WTC11 (cell line): ENCODE measurements at regions not wholly inside any gene's neighbourhood (a gene's known extent, or its start where the extent isn't known, plus 50 kb on each side); places are given as distances from the start of the nearest gene placed in this dataset.
"Not testable (repeated sequence)": the region's sequence is repeated elsewhere in the genome, so short reads cannot be mapped to it uniquely, and the experiment has no call there.

Source experiments
- ATAC-seq: fragments of 200-7000 bp; cut with Tn5 transposase; 2 replicates; pipeline ENCODE4 v1.10.0; 2021; ENCODE audit warnings: mild to moderate bottlenecking, moderate library complexity
- CTCF ChIA-PET: fragments of 300-600 bp; sonication (Branson Sonifier 250); formaldehyde crosslinking; loops from one replicate; lab custom pipeline; 2021; ENCODE audit warnings: antibody characterized with exemption; lab: Charles Lee
- POLR2A ChIA-PET: fragments of 350-600 bp; sonication (Branson Sonifier 250); formaldehyde crosslinking; loops from one replicate; lab custom pipeline; 2021; ENCODE audit warnings: antibody characterized with exemption; lab: Charles Lee
- DNase-seq: peaks from one replicate; pipeline ENCODE4 v3.0.0; 2021; ENCODE audit warnings: low spot score
- H3K27ac Mint-ChIP-seq: 2 replicates; pipeline ENCODE4 v1.8.0; 2021; ENCODE audit warnings: mixed read lengths
- H3K27me3 Mint-ChIP-seq: 2 replicates; pipeline ENCODE4 v1.8.0; 2021; ENCODE audit warnings: low read depth, mild to moderate bottlenecking, moderate library complexity, mixed read lengths
- H3K36me3 Mint-ChIP-seq: 2 replicates; pipeline ENCODE4 v1.8.0; 2021; ENCODE audit warnings: mixed read lengths
- H3K4me1 Mint-ChIP-seq: 2 replicates; pipeline ENCODE4 v1.8.0; 2022; ENCODE audit warnings: mixed read lengths
- H3K4me3 Mint-ChIP-seq: 2 replicates; pipeline ENCODE4 v1.8.0; 2021; ENCODE audit warnings: mild to moderate bottlenecking, moderate library complexity, mixed read lengths
- H3K9me3 Mint-ChIP-seq: 2 replicates; pipeline ENCODE4 v1.8.0; 2021; ENCODE audit warnings: mixed read lengths
- ERG ChIP-seq: fragments of 250-450 bp; sonication (Bioruptor Pico); IDR thresholded peaks from 2 replicates; pipeline ENCODE4 v1.8.0; 2021; ENCODE audit warnings: mild to moderate bottlenecking
- JAZF1 ChIP-seq: fragments of 250-450 bp; sonication (Bioruptor Pico); IDR thresholded peaks from 2 replicates; pipeline ENCODE4 v1.9.0; 2021; ENCODE audit warnings: moderate library complexity, mild to moderate bottlenecking, inconsistent platforms
- NFE2L1 ChIP-seq: sonication (generic); formaldehyde crosslinking; IDR thresholded peaks from 2 replicates; pipeline ENCODE4 v1.8.1; 2023; ENCODE audit warnings: missing genetic modification reagents
- RELA ChIP-seq: sonication (generic); formaldehyde crosslinking; IDR thresholded peaks from 2 replicates; pipeline ENCODE4 v1.8.1; 2022; ENCODE audit warnings: missing genetic modification reagents, mild to moderate bottlenecking, borderline replicate concordance
- SOX15 ChIP-seq: fragments of 250-450 bp; sonication (Bioruptor Pico); IDR thresholded peaks from 2 replicates; pipeline ENCODE4 v1.9.0; 2021; ENCODE audit warnings: mild to moderate bottlenecking
- TEAD4 ChIP-seq: sonication (generic); formaldehyde crosslinking; IDR thresholded peaks from 2 replicates; pipeline ENCODE4 v1.8.0; 2022; ENCODE audit warnings: mild to moderate bottlenecking, missing genetic modification reagents
- ZNF232 ChIP-seq: sonication (generic); formaldehyde crosslinking; IDR thresholded peaks from 2 replicates; pipeline ENCODE4 v1.8.0; 2022; ENCODE audit warnings: mild to moderate bottlenecking, missing genetic modification reagents
- ZNF423 ChIP-seq: fragments of 250-450 bp; sonication (Bioruptor Pico); IDR thresholded peaks from 2 replicates; pipeline ENCODE4 v2.1.2; 2022; ENCODE audit warnings: mild to moderate bottlenecking, moderate library complexity
- ZNF532 ChIP-seq: fragments of 250-450 bp; sonication (Bioruptor Pico); IDR thresholded peaks from 2 replicates; pipeline ENCODE4 v1.9.0; 2021; ENCODE audit warnings: mild to moderate bottlenecking, borderline replicate concordance
- TF ChIP-seq, protein P1 (sequence below): fragments of 250-450 bp; sonication (Bioruptor Pico); IDR thresholded peaks from 2 replicates; pipeline ENCODE4 v1.9.0; 2021; ENCODE audit warnings: mild to moderate bottlenecking
- TF ChIP-seq, protein P2 (sequence below): sonication (generic); formaldehyde crosslinking; IDR thresholded peaks from 2 replicates; pipeline ENCODE4 v1.8.1; 2022; ENCODE audit warnings: mild to moderate bottlenecking, moderate library complexity, missing genetic modification reagents

DNA sequence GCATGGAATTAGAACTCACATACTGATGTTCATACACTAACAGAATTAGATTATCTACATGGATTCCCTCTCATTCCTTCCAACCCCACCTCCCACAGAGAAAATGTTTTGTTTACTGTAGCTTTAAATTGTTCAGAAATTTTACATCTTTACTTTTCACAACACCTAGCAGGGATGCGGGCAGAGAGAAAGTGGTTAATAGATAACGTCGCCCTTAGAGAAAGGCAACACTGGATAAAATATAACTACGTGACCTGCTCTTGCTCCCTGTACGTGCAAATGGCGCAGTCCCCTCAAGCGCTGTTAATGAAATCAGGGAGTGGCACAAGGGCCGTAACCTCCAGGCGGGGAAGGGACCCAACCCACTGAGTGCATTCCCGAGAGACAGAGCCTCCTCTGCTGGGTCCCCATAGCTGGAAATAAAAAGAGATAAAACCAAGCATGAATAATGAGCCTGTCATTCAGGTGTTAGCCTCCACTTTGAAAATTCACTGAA, 125.3 kb upstream of the DAPK1 start:
- H3K36me3 Mint-ChIP-seq, result no peaks in the 10 kb centered on the region; the same call in 1 of the 2 replicates
- H3K27ac Mint-ChIP-seq, result peak overlapping the region; percentile 37; the same call in 1 of the 2 replicates
- peaks cover 5% of the 10 kb centered on the region for H3K9me3 Mint-ChIP-seq
- CTCF ChIA-PET, result interaction anchor here (1.5 kb wide), 1 partner anchor 36 kb away, joined by 3 read pairs; no protein-coding TSS in a partner anchor
- ATAC-seq, result no peak
- peaks cover 48% of the 10 kb centered on the region for H3K4me1 Mint-ChIP-seq
- DNase-seq, result no peak
- TF ChIP-seq RELA, result no peak
- TF ChIP-seq SOX15, result no peak
- TF ChIP-seq ZNF532 (CRISPR knock-in tag), result no peak
- no peak for TF ChIP-seq ZNF232 (CRISPR knock-in tag)
- TF ChIP-seq, protein P1, sequence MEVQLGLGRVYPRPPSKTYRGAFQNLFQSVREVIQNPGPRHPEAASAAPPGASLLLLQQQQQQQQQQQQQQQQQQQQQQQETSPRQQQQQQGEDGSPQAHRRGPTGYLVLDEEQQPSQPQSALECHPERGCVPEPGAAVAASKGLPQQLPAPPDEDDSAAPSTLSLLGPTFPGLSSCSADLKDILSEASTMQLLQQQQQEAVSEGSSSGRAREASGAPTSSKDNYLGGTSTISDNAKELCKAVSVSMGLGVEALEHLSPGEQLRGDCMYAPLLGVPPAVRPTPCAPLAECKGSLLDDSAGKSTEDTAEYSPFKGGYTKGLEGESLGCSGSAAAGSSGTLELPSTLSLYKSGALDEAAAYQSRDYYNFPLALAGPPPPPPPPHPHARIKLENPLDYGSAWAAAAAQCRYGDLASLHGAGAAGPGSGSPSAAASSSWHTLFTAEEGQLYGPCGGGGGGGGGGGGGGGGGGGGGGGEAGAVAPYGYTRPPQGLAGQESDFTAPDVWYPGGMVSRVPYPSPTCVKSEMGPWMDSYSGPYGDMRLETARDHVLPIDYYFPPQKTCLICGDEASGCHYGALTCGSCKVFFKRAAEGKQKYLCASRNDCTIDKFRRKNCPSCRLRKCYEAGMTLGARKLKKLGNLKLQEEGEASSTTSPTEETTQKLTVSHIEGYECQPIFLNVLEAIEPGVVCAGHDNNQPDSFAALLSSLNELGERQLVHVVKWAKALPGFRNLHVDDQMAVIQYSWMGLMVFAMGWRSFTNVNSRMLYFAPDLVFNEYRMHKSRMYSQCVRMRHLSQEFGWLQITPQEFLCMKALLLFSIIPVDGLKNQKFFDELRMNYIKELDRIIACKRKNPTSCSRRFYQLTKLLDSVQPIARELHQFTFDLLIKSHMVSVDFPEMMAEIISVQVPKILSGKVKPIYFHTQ (CRISPR knock-in tag), result no peak
- no peak for TF ChIP-seq TEAD4 (CRISPR knock-in tag)
- no peak for TF ChIP-seq JAZF1
- TF ChIP-seq, protein P2, sequence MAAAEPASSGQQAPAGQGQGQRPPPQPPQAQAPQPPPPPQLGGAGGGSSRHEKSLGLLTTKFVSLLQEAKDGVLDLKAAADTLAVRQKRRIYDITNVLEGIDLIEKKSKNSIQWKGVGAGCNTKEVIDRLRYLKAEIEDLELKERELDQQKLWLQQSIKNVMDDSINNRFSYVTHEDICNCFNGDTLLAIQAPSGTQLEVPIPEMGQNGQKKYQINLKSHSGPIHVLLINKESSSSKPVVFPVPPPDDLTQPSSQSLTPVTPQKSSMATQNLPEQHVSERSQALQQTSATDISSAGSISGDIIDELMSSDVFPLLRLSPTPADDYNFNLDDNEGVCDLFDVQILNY (CRISPR knock-in tag), result no peak
- no peak for TF ChIP-seq ERG (CRISPR knock-in tag)
- TF ChIP-seq, all 79 proteins: peak for 0
- POLR2A ChIA-PET, result interaction anchor here (1.0 kb wide), 1 partner anchor 84 kb away, joined by 3 read pairs; no protein-coding TSS in a partner anchor
- H3K27me3 Mint-ChIP-seq, result no peaks in the 10 kb centered on the region; the same call in 1 of the 2 replicates
- no peak overlapping the region for H3K4me3 Mint-ChIP-seq

GRCh38 chr9:87374023-87374919, 123.4 kb upstream of the DAPK1 start:
- H3K36me3 Mint-ChIP-seq, H3K4me3 Mint-ChIP-seq, H3K27me3 Mint-ChIP-seq, H3K9me3 Mint-ChIP-seq, DNase-seq: not testable (repeated sequence)
- peak; percentile 70 for ATAC-seq
- ChIA-PET POLR2A (interaction anchor here (1.1 kb wide), 1 partner anchor 28 kb away, joined by 3 read pairs; no protein-coding TSS in a partner anchor), CTCF (interaction anchor here (0.6 to 1.3 kb wide), 6 partner anchors 31 to 288 kb away, joined by 3 to 6 read pairs (median 3); partner anchors contain the start of gene DAPK1)
- TF ChIP-seq NFE2L1 (0 out of 2 replicates have a peak, but pooled peaks have one; percentile 47), ZNF423 (peak; percentile 77)
- H3K27ac Mint-ChIP-seq, result peak overlapping the region; percentile 70
- peaks cover 48% of the 10 kb centered on the region for H3K4me1 Mint-ChIP-seq
